B cell (primary cell): ENCODE measurements at regions not wholly inside any gene's neighbourhood (a gene's known extent, or its start where the extent isn't known, plus 50 kb on each side); places are given as distances from the start of the nearest gene placed in this dataset.

Experiments
- ATAC-seq: fragments of 200-7000 bp; cut with Tn5 transposase; one replicate; pipeline ENCODE4 v1.10.0; 2021; ENCODE audit warnings: low read depth, mild to moderate bottlenecking, moderate number of reproducible peaks, moderate library complexity
- CTCF ChIA-PET: fragments of 350-600 bp; sonication (Branson Sonifier 250); formaldehyde crosslinking; loops from one replicate; lab custom pipeline; 2021; ENCODE audit warnings: antibody characterized with exemption, inconsistent platforms; lab: Charles Lee
- POLR2A ChIA-PET: fragments of 350-600 bp; sonication (Branson Sonifier 250); formaldehyde crosslinking; loops from one replicate; lab custom pipeline; 2021; ENCODE audit warnings: antibody characterized with exemption; lab: Charles Lee
- DNase-seq: peaks from one replicate; pipeline ENCODE4 v3.0.0; 2013
- H2AFZ ChIP-seq: 2 replicates; pipeline ENCODE4 v1.6.1; 2012; ENCODE audit warnings: mild to moderate bottlenecking, low read depth, low read length; ENCODE audit not compliant: insufficient read depth, poor library complexity, severe bottlenecking
- H3K27ac ChIP-seq, 2 donors: 1 replicate in 1 of 2; 2 replicates in 1 of 2; pipeline ENCODE4 v1.5.1; 2012 to 2013; ENCODE audit warnings: low read length in 2 of 2, mild to moderate bottlenecking in 2 of 2, moderate library complexity in 1 of 2
- H3K27me3 ChIP-seq, 4 experiments: fragments of 200-600 bp in 1 of 4; sonication (generic) in 1 of 4; replicated peaks in 1 of 4; 1 replicate in 2 of 4; 2 replicates in 2 of 4; pipeline versions ENCODE4 v1.6.1 to v1.7.0; 2013 to 2016; ENCODE audit warnings: low read length in 3 of 4, mild to moderate bottlenecking in 2 of 4, mixed read lengths in 1 of 4, moderate library complexity in 1 of 4; ENCODE audit not compliant: insufficient read depth in 4 of 4, control insufficient read depth in 3 of 4; ENCODE audit errors: control extremely low read depth in 1 of 4
- H3K36me3 ChIP-seq, 2 experiments: replicated peaks in 1 of 2; 1 replicate in 1 of 2; 2 replicates in 1 of 2; pipeline versions ENCODE4 v1.6.1 to v1.7.1; 2013; ENCODE audit warnings: low read length in 1 of 2; ENCODE audit not compliant: insufficient read depth in 2 of 2, control insufficient read depth in 1 of 2; ENCODE audit errors: control extremely low read depth in 1 of 2, extremely low read depth in 1 of 2
- H3K4me1 ChIP-seq, 2 donors: fragments of 200-600 bp in 1 of 2; sonication (generic) in 1 of 2; 1 replicate in 1 of 2; 2 replicates in 1 of 2; pipeline versions ENCODE4 v1.5.1 to v1.6.1; 2013 to 2017; ENCODE audit warnings: low read length in 2 of 2; ENCODE audit not compliant: control insufficient read depth in 2 of 2, insufficient read depth in 2 of 2
- H3K4me2 ChIP-seq: replicated peaks from 2 replicates; pipeline ENCODE3; 2012; ENCODE audit warnings: mild to moderate bottlenecking, low read depth, low read length; ENCODE audit not compliant: poor library complexity, severe bottlenecking
- H3K4me3 ChIP-seq, 5 experiments: fragments of 200-600 bp in 1 of 5; sonication (generic) in 1 of 5; 1 replicate in 3 of 5; 2 replicates in 2 of 5; pipeline versions ENCODE4 v1.5.1 to v1.7.0; 2011 to 2016; ENCODE audit warnings: low read length in 4 of 5, mild to moderate bottlenecking in 4 of 5, low read depth in 2 of 5, control low read depth in 1 of 5, moderate library complexity in 1 of 5; ENCODE audit not compliant: insufficient read depth in 1 of 5; ENCODE audit errors: control extremely low read depth in 1 of 5, extremely low read depth in 1 of 5
- H3K79me2 ChIP-seq: fragments of 200-600 bp; sonication (generic); one replicate; pipeline ENCODE4 v1.6.0; 2016; ENCODE audit warnings: low read length; ENCODE audit not compliant: control insufficient read depth, insufficient read depth
- H3K9ac ChIP-seq: fragments of 200-600 bp; sonication (generic); 2 replicates; pipeline ENCODE4 v1.6.1; 2017; ENCODE audit warnings: mild to moderate bottlenecking, low read length, moderate library complexity
- H3K9me3 ChIP-seq, 3 donors: one replicate each; pipeline versions ENCODE4 v1.6.1 to v1.7.1; 2013; ENCODE audit warnings: low read length in 2 of 3; ENCODE audit not compliant: control insufficient read depth in 2 of 3, insufficient read depth in 1 of 3; ENCODE audit errors: control extremely low read depth in 1 of 3
- H4K20me1 ChIP-seq: 2 replicates; pipeline ENCODE4 v1.6.0; 2012; ENCODE audit warnings: mild to moderate bottlenecking, low read length; ENCODE audit not compliant: insufficient read depth, control insufficient read depth, poor library complexity, severe bottlenecking
- H3K27ac Mint-ChIP-seq: one replicate; pipeline ENCODE4 v1.8.0; 2021; ENCODE audit warnings: mixed read lengths
- H3K27me3 Mint-ChIP-seq: one replicate; pipeline ENCODE4 v1.8.0; 2021; ENCODE audit warnings: mixed read lengths
- H3K4me1 Mint-ChIP-seq: one replicate; pipeline ENCODE4 v1.8.0; 2021; ENCODE audit warnings: mixed read lengths
- H3K4me3 Mint-ChIP-seq: one replicate; pipeline ENCODE4 v1.8.0; 2021; ENCODE audit warnings: mixed read lengths
- H3K9me3 Mint-ChIP-seq: one replicate; pipeline ENCODE4 v1.8.0; 2022; ENCODE audit warnings: mixed read lengths; ENCODE audit not compliant: insufficient read depth
- EZH2 ChIP-seq: IDR thresholded peaks from 2 replicates; pipeline ENCODE4 v1.6.1; 2012; ENCODE audit warnings: borderline replicate concordance, low read depth, mild to moderate bottlenecking, moderate library complexity, low read length; ENCODE audit not compliant: insufficient read depth, poor library complexity, severe bottlenecking
- WGBS: methylation state at CpG from one replicate; pipeline ENCODE4 v1.1.5; 2013; ENCODE audit warnings: missing lambda C conversion rate; ENCODE audit not compliant: insufficient coverage; 5-methylcytosine and 5-hydroxymethylcytosine counted together
- intact Hi-C: fragments of 100-400 bp; cut with micrococcal nuclease; formaldehyde crosslinking; loops from one replicate; pipeline ENCODE4 v1.10.0; 2022
- TF ChIP-seq, protein P1 (sequence below): fragments of 200-600 bp; IDR thresholded peaks from one replicate; pipeline ENCODE4 v1.8.0; 2022; ENCODE audit warnings: antibody characterized with exemption, mild to moderate bottlenecking

DNA sequence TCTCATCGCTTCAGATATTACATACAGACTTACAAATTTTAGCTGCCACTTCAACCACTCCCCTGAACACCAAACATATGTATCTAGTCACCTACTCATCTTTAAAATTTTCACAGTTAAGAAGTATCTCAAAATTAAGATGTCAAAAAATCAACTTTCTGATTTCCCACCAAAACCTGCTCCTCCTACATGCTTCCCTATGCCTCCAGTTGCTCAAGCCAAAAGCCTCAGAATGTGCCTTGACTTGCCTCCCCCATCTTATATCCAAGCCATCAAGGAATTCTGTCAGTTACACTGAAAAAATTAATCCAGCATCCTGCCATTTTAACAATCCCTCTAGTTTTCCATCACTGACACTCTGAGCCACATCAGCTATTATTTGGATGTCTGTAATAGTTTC lies 85.0 kb downstream of the SPRY2 start:
- Histone ChIP-seq H3K9ac (no peak overlapping the region), H3K4me3 (no peak overlapping the region), H2AFZ (no peak overlapping the region), H3K36me3 (no peaks in the 10 kb centered on the region), H3K27ac (no peak overlapping the region), H3K27me3 (no peaks in the 10 kb centered on the region), H3K79me2 (no peaks in the 10 kb centered on the region), H3K9me3 (no peaks in the 10 kb centered on the region), H3K4me2 (no peak overlapping the region), H4K20me1 (no peaks in the 10 kb centered on the region), H3K4me1 (no peaks in the 10 kb centered on the region)
- intact Hi-C loops: no loop called here
- CTCF ChIA-PET: no interaction called here
- no peaks in the 10 kb centered on the region for H3K4me1 Mint-ChIP-seq
- H3K27me3 Mint-ChIP-seq: no peaks in the 10 kb centered on the region
- DNase-seq: no peak
- POLR2A ChIA-PET: no interaction called here
- H3K9me3 Mint-ChIP-seq: no peaks in the 10 kb centered on the region
- TF ChIP-seq EZH2: no peak
- TF ChIP-seq, protein P1, sequence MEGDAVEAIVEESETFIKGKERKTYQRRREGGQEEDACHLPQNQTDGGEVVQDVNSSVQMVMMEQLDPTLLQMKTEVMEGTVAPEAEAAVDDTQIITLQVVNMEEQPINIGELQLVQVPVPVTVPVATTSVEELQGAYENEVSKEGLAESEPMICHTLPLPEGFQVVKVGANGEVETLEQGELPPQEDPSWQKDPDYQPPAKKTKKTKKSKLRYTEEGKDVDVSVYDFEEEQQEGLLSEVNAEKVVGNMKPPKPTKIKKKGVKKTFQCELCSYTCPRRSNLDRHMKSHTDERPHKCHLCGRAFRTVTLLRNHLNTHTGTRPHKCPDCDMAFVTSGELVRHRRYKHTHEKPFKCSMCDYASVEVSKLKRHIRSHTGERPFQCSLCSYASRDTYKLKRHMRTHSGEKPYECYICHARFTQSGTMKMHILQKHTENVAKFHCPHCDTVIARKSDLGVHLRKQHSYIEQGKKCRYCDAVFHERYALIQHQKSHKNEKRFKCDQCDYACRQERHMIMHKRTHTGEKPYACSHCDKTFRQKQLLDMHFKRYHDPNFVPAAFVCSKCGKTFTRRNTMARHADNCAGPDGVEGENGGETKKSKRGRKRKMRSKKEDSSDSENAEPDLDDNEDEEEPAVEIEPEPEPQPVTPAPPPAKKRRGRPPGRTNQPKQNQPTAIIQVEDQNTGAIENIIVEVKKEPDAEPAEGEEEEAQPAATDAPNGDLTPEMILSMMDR: no peak
- H3K4me3 Mint-ChIP-seq: no peak overlapping the region
- ATAC-seq: no peak
- H3K27ac Mint-ChIP-seq: no peak overlapping the region
- 75% methylated on average over 1 of the region's 1 CpG for WGBS

DNA sequence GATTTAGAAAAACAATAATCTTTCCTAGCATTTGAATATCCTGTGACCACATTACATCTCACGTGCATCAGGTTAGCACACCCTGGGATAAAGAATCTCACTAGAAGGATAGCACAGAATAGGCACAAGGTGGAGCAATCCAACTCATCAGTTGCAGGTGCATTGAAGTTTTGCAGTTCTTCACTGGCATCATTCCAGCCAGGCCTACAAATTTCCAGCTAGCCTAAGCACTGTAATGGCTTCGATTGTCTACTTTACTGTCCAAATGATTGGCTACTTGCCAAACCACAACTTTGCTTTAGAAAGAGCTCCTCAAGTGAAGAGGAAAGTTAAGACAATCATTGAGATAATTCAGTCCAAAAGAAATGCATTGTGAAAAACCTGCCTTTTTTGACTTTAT lies 89.5 kb downstream of the SPRY2 start:
- Histone ChIP-seq H3K4me1 (no peaks in the 10 kb centered on the region), H2AFZ (no peak overlapping the region), H3K27ac (no peak overlapping the region), H4K20me1 (no peaks in the 10 kb centered on the region), H3K79me2 (no peaks in the 10 kb centered on the region), H3K27me3 (no peaks in the 10 kb centered on the region), H3K9ac (no peak overlapping the region), H3K4me3 (no peak overlapping the region), H3K9me3 (no peaks in the 10 kb centered on the region), H3K36me3 (no peaks in the 10 kb centered on the region), H3K4me2 (no peak overlapping the region)
- WGBS: 42% methylated on average over 2 of the region's 2 CpGs
- H3K27me3 Mint-ChIP-seq: no peaks in the 10 kb centered on the region
- H3K4me3 Mint-ChIP-seq: no peak overlapping the region
- ChIA-PET CTCF (no interaction called here), POLR2A (no interaction called here)
- H3K4me1 Mint-ChIP-seq: no peaks in the 10 kb centered on the region
- DNase-seq (no peak), ATAC-seq (no peak)
- intact Hi-C loops: no loop called here
- H3K27ac Mint-ChIP-seq: no peak overlapping the region
- TF ChIP-seq, protein P1: no peak
- TF ChIP-seq EZH2: no peak
- no peaks in the 10 kb centered on the region for H3K9me3 Mint-ChIP-seq
